Astrocyte of the spinal cord (primary cell): ENCODE measurements at regions not wholly inside any gene's neighbourhood (a gene's known extent, or its start where the extent isn't known, plus 50 kb on each side); places are given as distances from the start of the nearest gene placed in this dataset.

Experiments
- DNase-seq: peaks from one replicate; pipeline ENCODE4 v3.0.0; 2011; ENCODE audit warnings: low read depth, low spot score
- H3K4me3 ChIP-seq: 2 replicates; pipeline ENCODE4 v1.5.1; 2011; ENCODE audit warnings: low read depth, mild to moderate bottlenecking, low read length, moderate library complexity
- CTCF ChIP-seq: IDR thresholded peaks from 2 replicates; pipeline ENCODE4 v1.5.1; 2012; ENCODE audit warnings: low read depth, mild to moderate bottlenecking, low read length, inconsistent platforms
- in situ Hi-C: cut with HindIII; loops from 2 replicates; pipeline ENCODE4 v1.10.0; 2017; ENCODE audit warnings: low sequenced_read_pairs

DNA sequence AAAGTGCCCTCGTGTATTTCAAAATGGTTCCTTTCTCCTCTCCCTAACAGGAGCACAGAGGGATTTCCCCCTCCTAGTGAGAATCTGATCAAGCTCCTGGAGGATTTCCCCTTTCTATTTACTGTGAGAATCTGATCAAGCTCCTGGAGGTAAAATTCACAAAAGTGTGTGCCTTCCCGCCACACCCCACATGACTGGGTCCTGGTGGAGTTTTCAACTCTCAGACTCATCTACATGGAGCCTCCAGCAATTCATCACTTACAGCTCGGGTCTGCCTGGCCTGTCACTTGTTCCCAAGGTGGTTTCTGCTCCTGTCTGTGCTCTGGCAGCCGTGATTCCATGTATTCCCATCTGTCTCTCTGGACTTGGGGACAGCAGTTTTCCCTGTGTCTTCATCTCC lies 590.7 kb downstream of the FBXO15 start:
- in situ Hi-C loops, result no loop called here

DNA sequence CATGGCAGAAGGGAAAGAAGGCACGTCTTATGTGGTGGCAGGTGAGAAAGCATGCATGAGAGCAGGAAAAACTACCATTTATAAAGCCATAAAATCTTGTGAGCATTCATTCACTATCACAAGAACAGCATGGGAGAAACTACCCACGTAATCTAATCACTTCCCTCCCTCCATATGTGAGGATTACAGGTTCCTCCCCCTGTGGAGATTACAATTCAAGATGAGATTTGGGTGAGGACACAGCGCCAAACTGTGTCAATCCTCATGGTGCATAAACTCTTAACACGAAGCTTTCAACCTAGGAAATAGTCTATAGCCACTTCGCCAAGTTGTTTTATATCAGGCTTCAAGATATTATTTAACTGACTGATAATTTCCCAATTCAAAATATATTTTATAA lies 595.5 kb downstream of the FBXO15 start:
- DNase-seq, result no peak
- in situ Hi-C loops, result no loop called here
- H3K4me3 ChIP-seq, result no peak overlapping the region
- no peak for TF ChIP-seq CTCF

More for the DNA sequence above, 590.7 kb downstream of the FBXO15 start:
- no peak for DNase-seq
- H3K4me3 ChIP-seq, result no peak overlapping the region
- TF ChIP-seq CTCF, result no peak

DNA sequence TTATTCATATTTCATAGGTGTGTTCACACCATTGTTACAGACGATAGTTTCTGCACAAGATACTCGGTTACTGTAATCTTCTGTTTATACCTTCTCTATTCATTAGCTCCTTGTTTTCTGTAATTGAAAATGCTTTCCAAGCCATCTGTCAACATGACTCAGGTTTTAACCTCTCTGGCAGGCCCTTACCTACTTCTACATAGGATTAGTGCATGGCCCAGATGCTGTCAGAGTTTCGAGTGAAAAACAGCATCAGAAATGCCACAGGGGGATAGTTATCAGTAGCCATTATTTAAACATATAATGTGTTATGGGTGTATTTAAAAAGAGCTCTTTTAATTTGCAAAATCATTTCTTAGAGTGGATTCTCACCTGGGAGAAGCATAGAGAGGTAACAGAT lies 596.4 kb downstream of the FBXO15 start:
- no peak overlapping the region for H3K4me3 ChIP-seq
- in situ Hi-C loops, result no loop called here
- no peak for TF ChIP-seq CTCF
- no peak for DNase-seq

GRCh38 chr18:73549236-73549635 lies 598.4 kb downstream of the FBXO15 start:
- TF ChIP-seq CTCF, result no peak
- H3K4me3 ChIP-seq, result no peak overlapping the region
- DNase-seq, result peak; percentile 14
- in situ Hi-C loops, result no loop called here

GRCh38 chr18:73545472-73545871 lies 602.2 kb downstream of the FBXO15 start:
- TF ChIP-seq CTCF, result no peak
- in situ Hi-C loops, result no loop called here
- DNase-seq, result peak; percentile 2
- no peak overlapping the region for H3K4me3 ChIP-seq

GRCh38 chr18:73544617-73545016 lies 603.0 kb downstream of the FBXO15 start:
- in situ Hi-C loops, result no loop called here
- H3K4me3 ChIP-seq, result no peak overlapping the region
- DNase-seq, result peak; percentile 2
- TF ChIP-seq CTCF, result no peak

DNA sequence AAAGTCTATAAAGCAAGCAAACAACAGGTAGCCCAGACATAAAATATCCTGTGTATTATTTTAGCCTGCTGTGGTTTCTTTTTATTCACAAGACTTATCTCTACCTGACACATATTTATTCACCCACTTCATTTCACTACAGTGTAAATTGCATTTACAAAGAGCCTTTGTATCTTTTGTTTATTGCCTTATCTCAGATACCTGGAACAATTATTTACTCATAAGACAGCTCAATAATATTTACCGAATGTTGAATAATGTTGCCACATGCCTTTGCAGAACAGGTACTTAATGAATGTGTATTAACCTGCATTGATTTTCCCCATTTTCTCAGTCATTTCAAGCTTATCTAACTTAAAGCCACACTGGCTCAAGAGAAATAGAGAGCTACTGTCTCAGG lies 603.6 kb downstream of the FBXO15 start:
- DNase-seq, result no peak
- H3K4me3 ChIP-seq, result no peak overlapping the region
- TF ChIP-seq CTCF, result no peak
- in situ Hi-C loops, result no loop called here
